HG02678 (cell line): ENCODE measurements at regions not wholly inside any gene's neighbourhood (a gene's known extent, or its start where the extent isn't known, plus 50 kb on each side); places are given as distances from the start of the nearest gene placed in this dataset.
A peak's percentile ranks its signal among the peaks of the same experiment; 100 is the strongest.

Experiments
- ATAC-seq: cut with Tn5 transposase; IDR thresholded peaks from one replicate; pipeline ENCODE4 v1.9.1; 2021; ENCODE audit warnings: mild to moderate bottlenecking, moderate library complexity; ENCODE audit not compliant: unreplicated experiment

DNA sequence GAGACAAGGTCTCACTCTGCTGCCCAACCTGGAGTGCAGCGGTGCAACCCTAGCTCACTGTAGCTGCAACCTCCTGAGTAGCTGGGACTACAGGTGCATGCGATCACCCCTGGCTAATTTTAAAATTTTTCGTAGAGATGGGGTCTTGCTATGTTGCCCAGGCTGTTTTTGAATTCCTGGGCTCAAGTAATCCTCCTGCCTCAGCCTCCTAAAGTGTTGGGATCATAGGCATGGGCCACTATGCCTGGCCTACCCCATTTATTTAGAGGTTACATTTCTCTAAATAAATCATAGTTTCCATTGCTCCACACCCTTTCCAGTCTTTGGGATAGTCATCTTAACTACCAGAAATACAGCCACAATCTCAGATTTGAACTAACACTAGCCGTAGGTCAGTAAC lies 134.7 kb upstream of the CITED2 start:
- no peak for ATAC-seq

DNA sequence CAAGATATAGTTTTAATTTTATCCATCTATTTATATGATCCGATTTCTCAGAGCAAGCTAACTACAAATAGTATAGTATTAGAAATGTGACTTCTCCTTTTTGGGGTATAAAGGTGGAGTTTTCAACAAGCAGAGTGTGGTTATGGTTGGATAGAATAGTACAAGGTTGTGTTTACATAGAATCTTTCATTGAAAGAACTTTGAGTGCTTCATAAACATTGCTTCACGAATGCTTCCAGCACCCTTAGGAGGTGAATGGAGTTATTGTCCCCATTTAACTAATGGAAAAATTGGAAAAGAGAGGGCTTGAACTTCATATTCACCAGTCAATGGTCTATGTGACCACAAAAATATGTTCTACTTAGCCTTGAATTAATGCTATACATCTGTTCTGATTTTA lies 134.1 kb upstream of the CITED2 start:
- no peak for ATAC-seq

DNA sequence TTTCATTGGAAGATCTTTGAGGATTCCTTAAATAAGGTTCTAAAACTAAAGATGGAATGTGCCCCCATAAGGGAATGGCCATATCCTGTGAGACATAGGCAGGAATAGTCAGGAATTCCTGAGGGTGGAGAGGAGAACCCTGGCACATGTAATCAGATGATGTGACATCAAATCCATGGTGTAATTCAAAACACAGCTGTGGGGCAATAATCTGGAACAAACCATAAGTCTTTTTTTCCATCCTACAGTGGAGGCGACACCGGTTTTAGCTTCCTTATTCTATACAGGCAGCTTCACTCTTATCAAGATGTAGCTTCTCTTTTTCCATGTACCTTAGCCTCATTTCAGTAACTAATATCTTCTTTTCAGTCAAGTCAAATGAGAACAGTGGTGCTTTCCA lies 133.6 kb upstream of the CITED2 start:
- ATAC-seq = no peak

DNA sequence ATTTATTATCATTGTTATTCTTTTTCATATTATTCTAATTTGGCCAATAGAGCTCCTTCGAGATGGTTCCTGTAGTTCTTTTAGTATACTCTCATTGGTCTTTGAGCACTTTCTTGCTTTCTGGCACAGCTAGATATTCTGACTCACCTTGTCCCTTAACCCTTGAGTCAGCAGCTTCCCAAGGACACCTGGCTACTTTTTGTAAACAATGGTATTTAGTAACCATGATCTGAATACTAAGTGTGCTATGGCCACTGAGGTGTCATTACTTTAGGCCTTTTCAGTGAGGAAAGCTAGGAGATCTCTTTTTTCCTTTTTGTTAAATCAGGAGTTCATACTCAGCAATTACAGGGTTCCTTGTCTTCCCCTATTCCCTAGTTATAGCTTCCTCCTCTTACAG lies 126.5 kb upstream of the CITED2 start:
- no peak for ATAC-seq

DNA sequence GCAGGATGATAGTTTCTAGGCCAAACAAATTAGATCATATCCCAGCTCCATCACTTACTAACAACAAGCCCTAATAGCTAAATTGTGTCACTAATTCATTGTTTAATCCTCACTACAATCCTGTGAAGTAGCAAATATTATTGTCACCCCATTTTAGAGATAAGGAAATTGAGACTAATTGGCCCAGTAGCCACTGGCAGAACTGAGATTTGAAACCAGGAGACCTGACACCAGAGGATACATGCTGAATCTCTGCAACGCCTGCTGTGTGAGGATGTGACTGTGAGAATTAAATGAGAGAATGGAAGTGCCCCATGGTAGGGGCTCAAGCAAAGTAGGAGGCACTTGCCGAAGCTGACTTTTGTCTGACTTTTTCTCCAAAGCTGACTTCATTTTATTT lies 124.3 kb upstream of the CITED2 start:
- ATAC-seq = no peak

DNA sequence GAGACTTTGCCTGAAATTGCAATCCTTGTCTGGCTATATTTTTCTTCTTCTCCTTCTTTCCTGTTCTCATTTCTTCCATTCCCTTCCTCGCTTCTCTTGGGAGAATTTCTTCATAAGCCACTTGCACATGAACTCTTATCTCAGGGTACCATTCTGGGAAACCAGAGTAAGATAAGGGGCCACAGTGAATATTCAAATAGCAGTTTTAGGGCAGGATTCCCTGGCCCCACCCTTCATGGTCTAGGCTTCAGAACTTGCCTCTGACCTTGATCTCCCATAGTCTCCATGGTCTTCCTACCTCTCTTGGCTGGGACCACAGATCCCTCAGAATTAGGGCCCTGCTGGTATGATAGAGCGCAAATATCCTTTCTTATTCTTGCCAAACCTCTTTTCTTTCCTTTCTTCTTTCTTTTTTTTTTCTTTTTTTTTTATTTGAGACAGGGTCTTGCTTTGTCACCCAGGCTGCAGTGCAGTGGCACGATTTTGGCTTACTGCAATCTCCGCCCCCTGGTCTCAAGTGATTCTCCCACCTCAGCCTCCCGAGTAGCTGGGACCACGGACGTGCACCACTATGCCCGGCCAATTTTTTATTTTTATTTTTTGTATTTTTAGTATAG lies 123.0 kb upstream of the CITED2 start:
- no peak for ATAC-seq

DNA sequence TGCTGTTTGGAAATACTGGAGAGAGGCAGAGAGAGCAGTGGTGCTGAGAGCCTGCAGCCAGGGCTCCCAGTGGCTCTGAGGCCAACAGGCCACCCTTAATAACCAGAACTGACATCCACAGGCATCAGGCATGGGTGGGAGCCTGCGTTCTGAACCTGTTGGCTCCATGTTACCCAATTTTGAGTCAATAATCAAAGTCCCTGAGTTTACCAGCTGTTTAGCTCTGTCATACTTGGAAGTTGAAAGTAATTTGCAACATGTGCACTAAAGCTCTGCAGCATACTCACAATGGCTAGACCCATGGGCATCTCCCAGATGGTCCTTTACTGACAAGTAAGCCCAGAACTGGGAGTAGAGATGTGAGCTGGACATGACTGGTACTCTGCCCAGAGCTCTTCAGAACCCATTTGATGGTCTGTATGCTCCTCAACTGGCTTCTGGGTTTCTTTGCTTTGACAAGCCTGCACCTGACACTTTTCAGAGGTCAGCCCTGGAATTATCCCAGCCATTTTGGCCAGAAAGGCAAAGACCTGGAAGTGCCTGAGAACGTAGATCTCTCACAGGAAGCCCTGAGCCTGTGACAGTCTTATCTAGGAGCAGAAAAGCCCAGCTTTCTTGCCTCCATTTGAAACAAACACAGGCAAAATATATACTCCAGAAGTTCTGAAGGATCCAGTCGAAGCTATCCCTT lies 122.4 kb upstream of the CITED2 start:
- ATAC-seq = no peak

DNA sequence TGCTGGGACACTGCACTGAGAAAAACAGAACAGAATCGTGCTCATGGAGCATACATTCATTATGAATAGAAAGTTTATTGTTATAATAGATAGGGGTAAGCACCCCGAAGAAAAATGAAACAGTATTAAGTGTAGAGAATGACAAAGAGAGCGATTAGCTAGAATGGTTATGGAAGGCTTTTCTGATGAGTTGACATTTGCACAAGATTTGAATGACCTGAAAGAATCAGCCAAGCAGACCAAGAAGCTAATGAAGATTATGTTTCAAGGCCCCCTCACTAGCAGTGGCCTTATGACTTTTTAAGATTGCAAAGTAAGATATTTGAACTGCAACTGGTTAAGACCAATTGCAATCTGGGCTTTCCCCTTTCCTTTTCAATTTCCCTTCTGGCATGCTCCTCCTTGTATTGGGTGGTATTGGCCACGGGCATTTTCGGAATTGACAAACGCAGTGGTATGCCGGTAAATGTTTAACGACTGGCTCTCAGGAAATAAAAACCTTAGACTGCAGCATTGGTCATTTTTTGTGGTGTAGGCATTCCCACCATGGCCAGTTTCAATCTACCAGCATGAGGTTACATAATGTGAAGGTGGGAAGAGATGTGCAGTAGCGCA lies 120.0 kb upstream of the CITED2 start:
- ATAC-seq = no peak

DNA sequence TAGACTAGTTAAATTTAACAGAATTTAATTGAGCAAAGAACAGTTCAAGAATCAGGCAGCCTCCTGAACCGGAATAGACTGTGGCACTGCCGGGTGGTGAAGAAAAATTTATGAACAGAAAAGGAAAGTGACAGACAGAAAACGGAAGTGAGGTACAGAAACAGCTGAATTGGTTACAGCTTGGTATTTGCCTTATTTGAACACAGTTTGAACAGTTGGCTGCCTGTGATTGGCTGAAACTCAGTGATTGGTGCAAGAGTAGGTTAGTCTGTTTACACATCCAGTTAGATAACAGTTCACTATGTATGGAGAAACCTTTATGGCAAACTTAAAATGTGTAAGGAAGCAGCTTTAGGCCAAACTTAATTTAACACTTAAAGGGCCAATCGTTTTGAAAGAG lies 116.0 kb upstream of the CITED2 start:
- peak; percentile 78 for ATAC-seq

DNA sequence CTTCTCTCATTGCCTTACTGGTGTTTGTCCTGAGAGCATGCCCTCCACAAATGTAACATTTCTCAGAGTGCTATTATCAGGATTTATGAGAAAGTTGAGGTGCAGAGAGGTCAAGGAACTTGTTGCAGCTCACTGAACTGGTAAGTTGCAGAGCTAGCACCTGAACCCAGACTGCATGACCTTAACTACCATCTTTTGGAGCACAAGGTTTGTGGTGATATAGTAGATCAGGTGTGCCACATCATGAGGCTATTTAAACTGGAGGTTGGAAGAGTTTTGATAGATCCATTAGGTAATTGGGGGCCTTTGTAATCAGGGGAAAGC lies 112.0 kb upstream of the CITED2 start:
- ATAC-seq = no peak

DNA sequence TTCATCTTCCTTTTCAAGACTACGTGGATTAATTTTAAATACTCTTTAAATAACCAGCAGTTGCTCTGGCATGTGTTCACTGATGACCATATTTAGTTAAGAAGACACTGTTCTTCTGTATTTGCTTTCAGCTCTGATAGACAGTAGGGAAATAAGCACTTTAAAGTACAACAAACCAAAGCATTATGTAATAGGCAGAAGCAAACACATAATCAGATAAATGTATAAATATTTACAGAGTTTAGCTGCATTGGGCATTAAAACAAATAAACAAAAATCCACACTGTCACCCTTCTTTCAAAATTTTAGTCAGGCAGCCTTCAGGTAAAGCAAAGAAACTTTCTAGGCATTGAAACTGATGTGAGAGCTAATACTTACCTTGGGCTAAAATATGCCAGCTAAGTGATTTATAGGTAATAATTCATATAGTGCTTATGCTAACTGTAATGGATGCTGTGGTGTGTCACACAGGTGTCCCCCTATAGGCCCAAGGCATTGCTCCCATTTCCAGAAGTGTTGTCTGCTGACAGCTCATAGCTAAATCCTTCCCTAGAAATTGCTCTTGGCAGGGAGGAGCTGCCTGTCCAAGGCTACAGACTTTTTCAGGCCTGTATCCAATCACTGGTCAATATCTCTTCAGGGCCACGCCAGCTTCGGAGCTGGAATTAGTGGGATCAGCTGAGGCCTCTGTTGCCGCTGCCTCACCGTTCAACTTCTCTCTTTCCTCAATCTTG lies 111.5 kb upstream of the CITED2 start:
- no peak for ATAC-seq

DNA sequence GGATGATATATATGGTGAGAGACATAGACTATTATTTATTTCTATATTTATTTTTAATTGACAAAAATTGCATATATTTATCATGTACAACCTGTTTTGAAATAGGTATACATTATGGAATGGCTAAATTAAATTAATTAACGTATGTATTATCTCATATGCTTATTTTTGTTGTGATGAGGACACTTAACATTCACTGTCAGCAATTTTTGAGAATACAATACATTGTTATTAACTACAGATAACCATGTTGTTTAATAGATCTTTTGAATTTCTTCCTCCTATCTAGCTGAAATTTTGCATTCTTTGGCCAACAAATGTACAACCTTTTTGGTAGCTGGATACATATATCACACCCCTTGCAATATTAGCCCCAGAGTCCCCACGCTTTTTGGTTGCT lies 110.7 kb upstream of the CITED2 start:
- no peak for ATAC-seq

DNA sequence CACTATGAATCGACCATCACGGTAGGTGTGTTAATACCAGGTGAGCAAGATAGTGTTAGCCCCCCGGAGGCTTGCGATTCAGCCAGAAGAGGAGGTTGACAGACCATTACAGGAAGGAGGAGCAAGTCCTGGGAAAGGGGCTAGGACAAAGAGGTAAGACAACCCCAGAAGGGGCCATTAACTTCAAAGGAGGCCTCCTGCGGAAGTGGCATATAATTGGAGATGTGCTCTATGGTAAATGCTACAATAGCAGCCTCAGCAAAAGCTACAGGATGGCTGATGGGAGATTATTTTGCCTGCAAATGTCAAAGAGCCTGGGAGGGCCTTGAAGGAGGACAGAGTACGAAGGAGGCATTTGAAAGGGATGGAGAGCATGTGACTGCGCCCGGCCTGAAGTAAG lies 108.6 kb upstream of the CITED2 start:
- ATAC-seq = no peak

DNA sequence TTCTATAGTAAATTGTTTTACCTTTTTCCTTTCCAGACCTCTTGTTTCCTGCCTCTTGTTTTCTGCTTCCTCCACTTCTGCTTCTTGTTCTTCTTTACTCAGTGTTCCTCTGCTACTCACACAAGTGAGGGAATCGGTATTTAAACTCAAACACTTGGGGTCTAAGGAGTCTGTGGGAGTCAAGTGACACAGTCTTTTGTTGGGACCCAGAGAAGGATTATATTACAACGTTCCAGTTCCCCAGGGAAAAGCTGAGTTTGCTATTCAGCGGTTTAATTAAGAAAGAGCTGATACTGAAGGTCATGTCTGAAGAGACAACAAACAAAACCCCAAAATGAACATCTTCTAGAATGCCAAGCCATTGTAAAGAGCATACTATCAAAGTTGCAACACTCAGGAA lies 107.8 kb upstream of the CITED2 start:
- ATAC-seq = no peak

DNA sequence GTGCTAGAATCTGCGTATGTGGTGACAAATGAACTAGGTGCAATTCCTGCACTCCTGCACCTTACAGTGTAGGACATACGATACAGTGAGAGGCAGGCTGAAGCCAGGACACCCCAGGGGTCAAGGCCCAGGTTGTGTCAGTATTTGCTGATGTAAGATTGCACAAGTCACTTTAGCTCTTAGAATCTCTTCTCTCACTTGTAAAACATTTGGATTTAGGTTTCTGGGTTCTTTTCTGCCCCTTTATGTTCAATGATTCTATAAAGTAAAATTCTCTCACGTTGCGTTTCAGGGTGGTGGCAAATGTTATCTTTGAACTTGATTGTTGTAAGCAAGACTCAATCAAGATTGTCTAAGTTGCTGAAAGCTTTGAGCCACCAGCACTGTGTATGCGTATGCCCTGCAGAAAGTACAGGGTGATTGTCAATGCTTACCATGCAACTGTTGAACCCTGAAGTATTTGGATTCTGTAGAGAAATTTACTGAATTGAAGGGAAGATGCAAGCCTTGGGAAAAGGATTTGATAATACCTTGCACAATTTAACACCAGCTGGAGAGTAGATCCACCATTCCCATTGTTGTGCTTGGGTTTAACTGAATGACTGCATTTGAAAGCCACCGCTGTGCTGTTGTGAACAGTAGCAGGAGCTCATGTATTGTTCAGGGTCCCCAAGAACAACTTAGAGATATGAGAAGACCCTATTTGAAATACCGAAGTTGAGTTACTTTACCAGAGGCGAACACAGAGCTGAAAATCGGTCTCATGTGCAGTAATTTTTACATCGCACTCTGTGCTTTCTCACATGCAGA lies 106.1 kb upstream of the CITED2 start:
- ATAC-seq = no peak

DNA sequence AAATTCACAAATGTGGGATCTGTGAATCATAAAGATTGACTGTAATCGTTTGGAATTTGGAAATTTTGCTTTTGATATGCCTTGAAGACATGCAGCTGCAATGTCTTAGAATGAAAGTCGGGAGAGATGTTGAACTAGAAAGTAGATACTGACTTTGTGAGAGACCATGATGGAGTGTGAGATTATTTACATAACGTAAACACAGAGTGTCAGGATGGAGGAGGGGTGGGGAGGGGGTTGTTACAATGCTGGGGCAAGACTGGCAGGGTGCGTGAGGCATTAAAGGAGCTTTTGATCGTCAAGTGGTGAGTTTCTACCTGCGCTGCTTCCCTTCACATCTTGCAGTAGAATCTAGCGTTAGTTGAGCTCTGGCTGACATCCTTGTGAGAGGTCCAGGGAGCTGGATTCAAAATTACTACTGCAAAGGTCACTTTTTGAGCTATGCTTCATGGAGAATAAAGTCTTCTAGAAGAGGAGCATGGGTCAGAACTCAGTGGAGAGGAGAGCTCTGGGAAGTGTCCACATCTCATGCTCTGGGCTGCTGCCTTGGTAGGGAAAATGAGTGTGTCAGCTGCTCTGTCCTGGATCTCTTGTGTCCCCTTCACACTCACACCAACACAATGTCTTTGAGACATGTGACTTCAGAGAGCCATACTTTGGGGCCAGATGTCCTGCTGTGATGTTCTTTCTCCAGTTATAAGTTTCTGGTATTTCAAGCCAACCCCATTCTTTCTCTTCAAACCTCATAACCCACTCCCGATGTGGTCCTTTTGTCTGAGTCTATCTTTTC lies 105.2 kb upstream of the CITED2 start:
- ATAC-seq = no peak

DNA sequence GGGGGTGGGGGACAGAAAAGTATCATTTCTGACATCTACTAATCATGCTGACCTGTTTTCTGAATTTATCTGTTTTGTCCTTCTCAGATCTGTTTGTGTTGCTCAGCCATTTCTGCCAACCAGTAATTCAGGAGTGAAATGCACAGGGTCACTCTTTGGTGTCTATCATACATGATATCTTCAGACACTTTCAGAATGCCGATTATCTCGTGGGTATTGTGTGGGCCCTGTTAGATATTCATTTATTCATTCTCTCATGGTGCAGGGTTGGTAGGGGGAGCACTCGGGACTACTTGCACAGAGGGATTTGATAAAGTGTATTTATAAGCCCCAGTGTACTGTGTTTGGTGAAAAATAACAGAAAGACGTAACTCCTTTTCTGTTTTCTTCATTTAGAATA lies 101.2 kb upstream of the CITED2 start:
- ATAC-seq = no peak

DNA sequence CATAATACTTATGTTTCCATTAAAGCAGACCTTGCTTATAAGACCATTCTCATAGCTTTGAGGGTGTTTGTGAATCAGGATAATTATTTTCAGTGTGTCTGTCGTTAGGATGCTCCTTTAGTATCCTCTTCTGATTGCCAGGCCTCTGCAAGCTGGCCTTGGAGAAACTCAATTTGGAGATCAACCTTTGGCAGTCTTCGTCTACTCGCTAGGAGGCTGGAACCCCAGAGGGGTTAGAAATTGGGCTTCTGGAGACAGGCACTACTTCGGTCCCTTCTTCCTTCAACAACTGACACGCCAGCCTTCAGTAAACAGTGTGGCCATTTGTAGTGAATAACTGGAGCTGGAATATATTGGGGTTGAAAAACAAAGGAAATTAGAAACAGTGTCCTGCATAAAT lies 100.8 kb upstream of the CITED2 start:
- no peak for ATAC-seq

DNA sequence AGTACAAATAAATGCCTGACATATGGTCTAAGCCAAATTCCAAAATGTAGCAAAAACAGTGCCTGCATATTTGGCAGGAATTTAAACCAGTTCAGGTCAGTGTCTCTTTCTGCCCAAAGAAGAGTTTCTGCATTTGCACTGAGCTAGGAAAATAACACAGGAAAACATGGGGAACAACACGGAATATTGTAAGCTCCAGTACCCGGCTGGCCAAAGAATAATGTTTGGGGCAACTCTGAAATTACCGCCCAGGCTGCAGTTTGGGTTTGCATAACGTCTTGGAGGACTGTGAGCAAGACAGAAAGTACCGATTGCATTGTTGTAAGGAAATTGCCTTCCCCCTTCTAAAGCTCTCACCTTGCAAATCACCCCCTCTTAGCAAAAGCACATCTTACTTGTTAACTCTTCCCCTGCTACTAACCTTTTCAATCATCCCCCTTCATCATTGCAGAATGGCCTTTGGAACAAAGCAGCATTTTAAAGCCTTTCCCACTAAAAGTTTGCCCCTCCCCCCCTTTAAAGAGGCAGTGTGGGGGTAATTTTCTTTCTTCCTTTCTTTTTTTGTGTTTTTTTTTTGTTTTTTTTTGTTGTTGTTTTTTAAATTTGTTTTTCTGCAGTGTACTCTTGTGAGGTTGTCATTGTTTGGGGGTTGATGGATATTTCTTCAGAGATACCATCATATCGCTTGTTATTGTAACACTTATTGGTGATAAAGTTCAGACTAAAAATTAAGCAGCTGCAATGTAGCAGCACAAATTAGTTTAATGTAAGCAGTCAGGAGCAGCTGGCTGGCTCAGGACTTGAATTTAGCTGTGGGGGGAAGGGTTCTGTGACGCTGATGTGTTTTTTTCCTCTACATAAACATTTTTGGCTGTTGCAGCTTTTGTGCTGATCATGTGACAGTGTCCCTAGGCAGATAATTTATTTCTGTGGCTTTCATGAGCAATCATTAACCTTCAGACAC lies 100.0 kb upstream of the CITED2 start:
- no peak for ATAC-seq
